Hematopoietic multipotent progenitor cell treated with erythropoietin and hydrocortisone succinate and interleukin-3 and kit ligand, for 15 days (in vitro differentiated cells): ENCODE measurements at regions not wholly inside any gene's neighbourhood (a gene's known extent, or its start where the extent isn't known, plus 50 kb on each side); places are given as distances from the start of the nearest gene placed in this dataset.
"Not testable (repeated sequence)": the region's sequence is repeated elsewhere in the genome, so short reads cannot be mapped to it uniquely, and the experiment has no call there.

Experiments
- DNase-seq: peaks from one replicate; pipeline ENCODE4 v3.0.0-alpha.2; 2015; ENCODE audit warnings: low spot score

GRCh38 chrX:43225626-43226328 is 430.3 kb upstream of the MAOA start:
- no peak for DNase-seq

- no peak for DNase-seq
Observed at GRCh38 chrX:43238461-43238945, 417.6 kb upstream of the MAOA start.

GRCh38 chrX:43239356-43239755 is 416.7 kb upstream of the MAOA start:
- DNase-seq: no peak

- no peak for DNase-seq
Observed at GRCh38 chrX:43255596-43255995, 400.5 kb upstream of the MAOA start.

- no peak for DNase-seq
Observed at GRCh38 chrX:43266487-43266886, 389.6 kb upstream of the MAOA start.

GRCh38 chrX:43267652-43268051 is 388.4 kb upstream of the MAOA start:
- no peak for DNase-seq

GRCh38 chrX:43269201-43269600 is 386.9 kb upstream of the MAOA start:
- no peak for DNase-seq

GRCh38 chrX:43277879-43278278 is 378.2 kb upstream of the MAOA start:
- no peak for DNase-seq

- no peak for DNase-seq
Observed at GRCh38 chrX:43278440-43278839, 377.7 kb upstream of the MAOA start.

GRCh38 chrX:43279341-43279808 is 376.7 kb upstream of the MAOA start:
- DNase-seq: no peak

- no peak for DNase-seq
Observed at GRCh38 chrX:43283187-43283586, 372.9 kb upstream of the MAOA start.

GRCh38 chrX:43311625-43312024 is 344.5 kb upstream of the MAOA start:
- not testable (repeated sequence) for DNase-seq

- no peak for DNase-seq
Observed at GRCh38 chrX:43313035-43313434, 343.1 kb upstream of the MAOA start.

GRCh38 chrX:43314525-43314924 is 341.6 kb upstream of the MAOA start:
- DNase-seq: no peak

- DNase-seq: no peak
Observed at GRCh38 chrX:43315622-43316021, 340.5 kb upstream of the MAOA start.

- DNase-seq: no peak
Observed at GRCh38 chrX:43316146-43316545, 340.0 kb upstream of the MAOA start.

GRCh38 chrX:43317378-43317777 is 338.7 kb upstream of the MAOA start:
- DNase-seq: no peak

- DNase-seq: no peak
Observed at GRCh38 chrX:43328358-43328946, 327.6 kb upstream of the MAOA start.

GRCh38 chrX:43333543-43333942 is 322.6 kb upstream of the MAOA start:
- DNase-seq: no peak

GRCh38 chrX:43345166-43345565 is 310.9 kb upstream of the MAOA start:
- no peak for DNase-seq

- DNase-seq: peak; percentile 2
Observed at GRCh38 chrX:43349363-43349762, 306.7 kb upstream of the MAOA start.

- DNase-seq: no peak
Observed at GRCh38 chrX:43350935-43351334, 305.2 kb upstream of the MAOA start.

- no peak for DNase-seq
Observed at GRCh38 chrX:43357741-43358140, 298.4 kb upstream of the MAOA start.

GRCh38 chrX:43373032-43373431 is 283.1 kb upstream of the MAOA start:
- no peak for DNase-seq
